Tibial artery (tissue), 4 donors: ENCODE measurements at regions not wholly inside any gene's neighbourhood (a gene's known extent, or its start where the extent isn't known, plus 50 kb on each side); places are given as distances from the start of the nearest gene placed in this dataset.

ENCODE experiments used
- DNase-seq, 2 donors: peaks; one replicate each; pipeline ENCODE4 v3.0.0-alpha.2; 2019
- H3K27ac ChIP-seq, 2 donors: fragments of 200-600 bp; sonication (generic) in 1 of 2; 1 replicate in 1 of 2; 2 replicates in 1 of 2; pipeline ENCODE4 v1.5.1; 2018 to 2019; ENCODE audit warnings: mild to moderate bottlenecking in 1 of 2
- H3K27me3 ChIP-seq, 2 donors: fragments of 200-600 bp; sonication (generic) in 1 of 2; one replicate each; pipeline versions ENCODE4 v1.5.1 to v1.6.0; 2016 to 2019
- H3K36me3 ChIP-seq, 3 donors: fragments of 200-600 bp; sonication (generic) in 2 of 3; one replicate each; pipeline ENCODE4 v1.5.1; 2016 to 2019; ENCODE audit warnings: mild to moderate bottlenecking in 2 of 3
- H3K4me1 ChIP-seq, 4 donors: fragments of 200-600 bp; sonication (generic) in 2 of 4; 1 replicate in 3 of 4; 2 replicates in 1 of 4; pipeline ENCODE4 v1.5.1; 2016 to 2019
- H3K4me3 ChIP-seq, 2 donors: fragments of 200-600 bp; sonication (generic) in 1 of 2; 1 replicate in 1 of 2; 2 replicates in 1 of 2; pipeline ENCODE4 v1.5.1; 2018 to 2019; ENCODE audit warnings: mild to moderate bottlenecking in 2 of 2
- H3K9me3 ChIP-seq, 3 donors: fragments of 200-600 bp; sonication (generic) in 1 of 3; one replicate each; pipeline ENCODE4 v1.5.1; 2016 to 2019
- intact Hi-C: fragments of 100-400 bp; cut with DNase I; formaldehyde crosslinking; loops from one replicate; pipeline ENCODE4 v1.15.0; 2023; ENCODE audit warnings: low total_unique reads
- TF ChIP-seq, protein P1 (sequence below), 2 experiments: fragments of 200-600 bp in 1 of 2; fragments of 450-650 bp in 1 of 2; IDR thresholded peaks; one replicate each; pipeline ENCODE4 v1.5.1; 2017 to 2019; ENCODE audit warnings: antibody characterized with exemption in 2 of 2, mild to moderate bottlenecking in 1 of 2, moderate library complexity in 1 of 2

DNA sequence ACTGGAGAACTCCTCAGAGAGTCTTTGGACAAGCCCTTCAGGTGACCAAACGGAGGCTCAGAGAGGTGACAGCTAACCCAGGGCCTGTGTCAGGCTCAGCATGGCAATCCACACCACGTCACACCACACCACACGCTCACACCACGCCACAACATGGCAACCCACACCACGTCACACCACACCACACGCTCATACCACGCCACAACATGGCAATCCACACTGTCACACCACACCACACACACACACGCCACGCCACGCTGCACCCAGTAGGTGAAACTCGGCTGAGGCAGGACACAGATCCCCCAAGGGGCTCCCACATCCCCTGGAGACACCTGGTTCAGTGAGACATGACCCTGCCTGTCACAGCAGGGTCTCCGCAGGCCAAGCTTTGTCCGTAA lies 107.3 kb downstream of the PDGFA start:
- DNase-seq, result peak in 1 of 2 donors; percentile 37
- intact Hi-C loops, result no loop called here
- no peak overlapping the region for H3K4me3 ChIP-seq
- no peak overlapping the region for H3K27ac ChIP-seq
- peaks cover 0 to 7% (median under 1%) of the 10 kb centered on the region in 3 donors for H3K9me3 ChIP-seq
- TF ChIP-seq, protein P1, sequence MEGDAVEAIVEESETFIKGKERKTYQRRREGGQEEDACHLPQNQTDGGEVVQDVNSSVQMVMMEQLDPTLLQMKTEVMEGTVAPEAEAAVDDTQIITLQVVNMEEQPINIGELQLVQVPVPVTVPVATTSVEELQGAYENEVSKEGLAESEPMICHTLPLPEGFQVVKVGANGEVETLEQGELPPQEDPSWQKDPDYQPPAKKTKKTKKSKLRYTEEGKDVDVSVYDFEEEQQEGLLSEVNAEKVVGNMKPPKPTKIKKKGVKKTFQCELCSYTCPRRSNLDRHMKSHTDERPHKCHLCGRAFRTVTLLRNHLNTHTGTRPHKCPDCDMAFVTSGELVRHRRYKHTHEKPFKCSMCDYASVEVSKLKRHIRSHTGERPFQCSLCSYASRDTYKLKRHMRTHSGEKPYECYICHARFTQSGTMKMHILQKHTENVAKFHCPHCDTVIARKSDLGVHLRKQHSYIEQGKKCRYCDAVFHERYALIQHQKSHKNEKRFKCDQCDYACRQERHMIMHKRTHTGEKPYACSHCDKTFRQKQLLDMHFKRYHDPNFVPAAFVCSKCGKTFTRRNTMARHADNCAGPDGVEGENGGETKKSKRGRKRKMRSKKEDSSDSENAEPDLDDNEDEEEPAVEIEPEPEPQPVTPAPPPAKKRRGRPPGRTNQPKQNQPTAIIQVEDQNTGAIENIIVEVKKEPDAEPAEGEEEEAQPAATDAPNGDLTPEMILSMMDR (IDR thresholded peaks at IDR 0.05), result no peak
- H3K4me1 ChIP-seq, result no peaks in the 10 kb centered on the region
- peaks cover 0 to 31% of the 10 kb centered on the region in 2 donors for H3K27me3 ChIP-seq
- no peaks in the 10 kb centered on the region for H3K36me3 ChIP-seq

DNA sequence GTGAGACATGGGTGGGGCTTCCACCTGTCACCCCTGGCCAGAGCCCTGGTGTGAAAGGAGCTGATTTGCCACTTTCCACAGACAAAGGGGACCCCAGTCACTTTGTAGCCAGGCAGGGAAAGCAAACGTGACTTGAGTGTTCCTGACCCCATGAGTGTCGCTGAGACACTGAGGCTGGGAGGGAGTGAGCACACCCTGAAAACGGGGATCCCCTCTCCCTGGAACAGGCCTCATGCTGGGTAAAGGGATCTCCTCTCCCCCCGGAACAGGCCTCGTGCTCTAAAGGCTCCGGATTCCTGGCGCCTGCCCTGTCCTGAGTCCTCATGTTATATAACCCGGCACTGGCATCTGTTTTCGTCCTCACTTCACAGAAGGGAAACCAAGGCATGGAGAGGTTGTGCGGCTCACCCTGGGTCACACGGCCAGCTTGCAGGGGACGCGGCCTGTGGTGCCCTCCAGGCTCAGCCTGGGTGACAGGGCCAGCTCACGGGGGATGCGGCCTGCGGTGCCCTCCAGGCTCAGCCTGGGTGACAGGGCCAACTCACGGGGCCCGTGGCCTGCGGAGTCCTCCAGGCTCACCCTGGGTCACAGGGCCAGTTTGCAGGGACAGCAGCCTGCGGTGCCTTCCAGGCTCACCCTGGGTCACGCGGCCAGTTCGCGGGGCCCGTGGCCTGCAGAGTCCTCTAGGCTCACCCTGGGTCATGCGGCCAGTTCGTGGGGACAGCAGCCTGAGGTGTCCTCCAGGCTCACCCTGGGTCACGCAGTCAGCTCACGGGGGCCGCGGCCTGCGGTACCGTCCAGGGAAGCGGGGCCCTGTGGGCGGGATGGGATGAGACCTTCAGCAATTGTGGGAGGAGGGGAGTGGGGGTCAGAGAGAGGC lies 104.7 kb downstream of the PDGFA start:
- Histone ChIP-seq H3K36me3 (no peaks in the 10 kb centered on the region), H3K4me3 (no peak overlapping the region), H3K4me1 (no peaks in the 10 kb centered on the region), H3K9me3 (peaks cover 0 to 17% (median 16%) of the 10 kb centered on the region in 3 donors), H3K27me3 (peaks cover 0 to 12% of the 10 kb centered on the region in 2 donors), H3K27ac (no peak overlapping the region)
- TF ChIP-seq, protein P1 (IDR thresholded peaks at IDR 0.05), result no peak
- intact Hi-C loops, result no loop called here
- peak in 1 of 2 donors; percentile 53 for DNase-seq

DNA sequence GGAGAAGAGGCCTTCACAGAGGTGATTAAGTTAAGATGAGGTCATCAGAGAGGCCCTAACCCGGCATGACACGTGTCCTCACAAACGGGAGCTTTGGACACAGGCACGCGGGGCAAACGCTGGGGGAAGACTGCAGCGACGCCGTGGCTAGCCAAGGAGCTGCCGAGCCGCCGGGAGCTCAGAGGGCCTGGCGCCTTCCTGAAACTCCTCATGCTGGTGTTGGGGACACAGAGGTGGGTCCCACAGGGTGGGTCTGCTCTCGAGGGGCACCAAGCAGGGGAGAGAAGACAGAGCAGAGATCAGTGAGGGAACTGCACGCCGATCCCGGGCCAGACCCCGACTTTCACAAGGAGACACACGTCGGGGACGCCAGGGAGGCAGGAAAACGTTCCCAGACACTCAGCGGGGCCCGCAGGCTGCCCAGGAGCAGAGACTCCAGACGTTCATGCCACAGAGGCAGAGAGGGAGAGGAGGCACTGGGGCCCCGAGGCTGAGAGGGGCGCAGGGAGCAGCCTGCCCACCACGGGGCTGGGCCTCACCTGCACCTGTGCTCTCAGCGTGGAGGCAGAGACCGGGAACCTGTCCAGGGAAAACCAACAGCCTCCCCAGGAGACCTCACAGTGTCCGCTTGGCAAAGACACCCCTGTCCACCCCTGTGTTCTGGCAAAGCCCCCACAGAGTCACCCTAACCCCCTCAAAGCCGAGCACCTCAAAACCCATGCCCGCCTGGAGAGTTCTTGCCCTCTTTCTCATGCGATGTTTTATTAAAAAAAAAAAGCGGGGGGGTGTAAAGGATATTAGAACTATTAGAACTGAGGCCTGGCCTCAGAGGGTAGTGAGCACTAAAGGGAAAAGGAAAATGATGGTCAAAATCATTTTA lies 103.8 kb downstream of the PDGFA start:
- DNase-seq, result peak in 1 of 2 donors; percentile 61
- H3K27ac ChIP-seq, result no peak overlapping the region
- peaks cover 0 to 17% (median 16%) of the 10 kb centered on the region in 3 donors for H3K9me3 ChIP-seq
- intact Hi-C loops, result no loop called here
- no peak overlapping the region for H3K4me3 ChIP-seq
- no peaks in the 10 kb centered on the region for H3K36me3 ChIP-seq
- peaks cover 0 to 4% of the 10 kb centered on the region in 2 donors for H3K27me3 ChIP-seq
- H3K4me1 ChIP-seq, result no peaks in the 10 kb centered on the region
- TF ChIP-seq, protein P1 (IDR thresholded peaks at IDR 0.05), result no peak

DNA sequence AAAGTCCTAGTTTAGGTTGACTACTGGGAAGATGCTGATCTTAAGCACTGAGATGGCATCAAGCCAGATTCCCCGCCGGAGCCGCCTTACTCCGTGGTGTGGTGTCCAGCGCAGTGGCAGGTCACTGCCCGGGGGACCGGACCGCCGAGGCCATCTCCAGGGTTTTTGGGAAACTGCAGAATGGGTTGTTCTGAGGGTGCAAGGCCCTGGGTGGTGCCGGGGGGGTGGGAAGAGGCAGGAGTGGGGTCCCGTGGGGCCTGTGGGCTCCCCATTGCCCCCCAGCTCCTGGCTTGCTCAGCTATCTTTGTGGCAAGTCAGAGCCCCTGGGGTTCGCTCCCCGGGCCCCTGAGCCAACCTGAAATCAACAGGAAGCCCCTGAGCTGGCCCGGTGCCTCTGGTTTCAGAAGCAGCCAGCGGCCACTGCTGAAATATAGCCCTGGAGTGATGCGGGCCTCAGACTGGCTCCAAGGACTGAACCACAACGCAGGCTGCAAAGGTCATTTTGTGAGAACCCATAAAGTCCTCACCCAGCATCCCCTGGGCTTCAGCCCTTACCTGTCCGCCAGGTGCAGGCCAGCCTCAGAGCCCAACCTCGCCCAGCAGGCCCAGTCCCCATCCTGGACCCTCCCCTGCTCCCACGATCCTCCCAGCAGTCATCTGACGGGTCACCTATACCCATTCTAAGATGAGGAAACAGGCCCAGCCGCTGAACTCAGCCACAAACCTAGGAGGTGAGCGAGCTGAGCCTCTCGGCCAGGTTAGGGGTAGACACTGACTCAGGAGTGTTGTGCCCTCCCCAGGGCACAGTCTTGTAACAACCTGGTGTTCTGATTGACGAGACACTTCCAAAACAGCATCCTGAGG lies 102.7 kb downstream of the PDGFA start:
- peak in 1 of 2 donors; percentile 59 for DNase-seq
- Histone ChIP-seq H3K27ac (no peak overlapping the region), H3K4me1 (no peaks in the 10 kb centered on the region), H3K4me3 (no peak overlapping the region), H3K27me3 (no peaks in the 10 kb centered on the region), H3K36me3 (no peaks in the 10 kb centered on the region), H3K9me3 (peaks cover 0 to 17% (median 16%) of the 10 kb centered on the region in 3 donors)
- intact Hi-C loops, result no loop called here
- TF ChIP-seq, protein P1 (IDR thresholded peaks at IDR 0.05), result no peak

DNA sequence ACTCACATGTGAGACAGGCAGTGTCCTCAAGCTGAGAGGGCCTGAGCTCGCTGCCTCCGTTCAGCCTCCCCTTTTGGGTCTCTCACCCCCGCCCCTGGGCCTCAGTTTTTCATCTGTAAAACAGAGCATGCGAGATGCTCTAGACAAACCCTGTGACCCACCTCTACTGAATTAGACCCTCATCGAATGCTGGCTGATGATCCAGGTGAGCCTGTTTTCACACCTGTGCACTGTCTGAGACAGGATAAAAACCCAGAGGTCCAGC lies 102.1 kb downstream of the PDGFA start:
- Histone ChIP-seq H3K36me3 (no peaks in the 10 kb centered on the region), H3K27me3 (no peaks in the 10 kb centered on the region), H3K4me3 (no peak overlapping the region), H3K9me3 (peaks cover 0 to 17% (median 16%) of the 10 kb centered on the region in 3 donors), H3K4me1 (no peaks in the 10 kb centered on the region), H3K27ac (no peak overlapping the region)
- TF ChIP-seq, protein P1 (IDR thresholded peaks at IDR 0.05), result no peak
- intact Hi-C loops, result no loop called here
- no peak for DNase-seq
